RWPE1 (cell line): ENCODE measurements at regions not wholly inside any gene's neighbourhood (a gene's known extent, or its start where the extent isn't known, plus 50 kb on each side); places are given as distances from the start of the nearest gene placed in this dataset.

Experiments
- CTCF ChIA-PET: fragments of 350-600 bp; sonication (Branson Sonifier 250); formaldehyde crosslinking; extraction: SDS; loops from one replicate; lab custom pipeline; 2021; lab: Yijun Ruan, JAX
- POLR2A ChIA-PET: fragments of 400-600 bp; formaldehyde crosslinking; extraction: SDS; loops from one replicate; lab custom pipeline; 2020; ENCODE audit warnings: antibody characterized with exemption; ENCODE audit not compliant: low non-redundant PET; lab: Yijun Ruan, JAX
- DNase-seq: peaks from one replicate; pipeline ENCODE4 v3.0.0; 2012; ENCODE audit warnings: low spot score
- H3K27ac ChIP-seq: fragments of 450-650 bp; 2 replicates; pipeline ENCODE4 v1.5.1; 2017
- CTCF ChIP-seq: fragments of 450-650 bp; conservative IDR thresholded peaks from 2 replicates; pipeline ENCODE4 v1.5.1; 2017; ENCODE audit warnings: low read depth, mild to moderate bottlenecking

- no peak for TF ChIP-seq CTCF
- no peak for DNase-seq
- ChIA-PET CTCF (interaction anchor here (0.6 kb wide), 1 partner anchor 17 kb away, joined by 5 read pairs; no protein-coding TSS in a partner anchor), POLR2A (no interaction called here)
- H3K27ac ChIP-seq = no peak overlapping the region
Observed at GRCh38 chr14:88929656-88930436, 105.4 kb downstream of the TTC8 start.

GRCh38 chr14:88931321-88932110, 107.1 kb downstream of the TTC8 start:
- POLR2A ChIA-PET = no interaction called here
- TF ChIP-seq CTCF = no peak
- no peak for DNase-seq
- no peak overlapping the region for H3K27ac ChIP-seq
- CTCF ChIA-PET = no interaction called here

- ChIA-PET CTCF (no interaction called here), POLR2A (no interaction called here)
- DNase-seq = no peak
- no peak for TF ChIP-seq CTCF
- H3K27ac ChIP-seq = no peak overlapping the region
Observed at GRCh38 chr14:88933191-88933590, 108.7 kb downstream of the TTC8 start.

GRCh38 chr14:88934351-88934806, 109.9 kb downstream of the TTC8 start:
- no peak for DNase-seq
- CTCF ChIA-PET = interaction anchor here (0.7 kb wide), 1 partner anchor 570 kb away, joined by 3 read pairs; no protein-coding TSS in a partner anchor
- no peak overlapping the region for H3K27ac ChIP-seq
- POLR2A ChIA-PET = no interaction called here
- TF ChIP-seq CTCF = no peak

- ChIA-PET POLR2A (no interaction called here), CTCF (no interaction called here)
- no peak for DNase-seq
- no peak overlapping the region for H3K27ac ChIP-seq
- no peak for TF ChIP-seq CTCF
Observed at GRCh38 chr14:88935083-88935482, 110.6 kb downstream of the TTC8 start.

GRCh38 chr14:88937706-88938105, 113.3 kb downstream of the TTC8 start:
- POLR2A ChIA-PET = no interaction called here
- no peak for DNase-seq
- H3K27ac ChIP-seq = no peak overlapping the region
- TF ChIP-seq CTCF = no peak
- CTCF ChIA-PET = interaction anchor here (0.6 kb wide), 1 partner anchor 21 kb away, joined by 8 read pairs; no protein-coding TSS in a partner anchor
